ENCODE measurements at regions not wholly inside any gene's neighbourhood (a gene's known extent, or its start where the extent isn't known, plus 50 kb on each side); places are given as distances from the start of the nearest gene placed in this dataset.
A peak's percentile ranks its signal among the peaks of the same experiment; 100 is the strongest.
"Not testable (repeated sequence)": the region's sequence is repeated elsewhere in the genome, so short reads cannot be mapped to it uniquely, and the experiment has no call there.

DNA sequence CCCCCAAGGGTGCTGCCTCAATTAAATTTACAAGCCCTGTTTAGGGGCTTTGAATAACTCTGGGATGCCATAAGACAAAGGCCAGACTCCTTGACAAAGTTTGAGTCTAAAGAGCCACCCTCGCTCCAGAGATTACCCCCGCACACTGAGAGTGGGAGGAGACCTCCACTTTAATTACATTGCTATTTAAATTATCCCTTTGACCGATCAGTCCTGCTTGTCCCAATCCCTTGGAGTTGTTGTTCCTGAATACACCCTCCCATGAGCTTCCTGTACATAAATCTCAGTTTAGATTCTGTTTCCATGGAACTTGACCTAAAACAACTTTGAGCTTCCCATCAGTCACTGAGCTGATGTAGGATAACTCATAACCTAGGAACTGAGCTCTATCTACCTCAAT is 596.3 kb downstream of the PYDC2 start:
- Histone ChIP-seq H3K27ac (ENCODE audit: low read depth in 1 of 3, low read length in 2 of 3) (no peak overlapping the region), H3K4me3 (ENCODE audit: low read depth in 1 of 3, low read length in 3 of 3) (no peak overlapping the region), H3K36me3 (ENCODE audit: control insufficient read depth in 3 of 3, insufficient read depth in 2 of 3, low read depth in 1 of 3, low read length in 3 of 3) (no peaks in the 10 kb centered on the region), H3K9me3 (ENCODE audit: control insufficient read depth in 2 of 2, insufficient read depth in 1 of 2, low read depth in 1 of 2, low read length in 1 of 2) (no peaks in the 10 kb centered on the region), H3K4me1 (ENCODE audit: control insufficient read depth in 3 of 3, insufficient read depth in 2 of 3, low read depth in 1 of 3, low read length in 2 of 3) (peaks cover 0 to 3% (median 0%) of the 10 kb centered on the region in 3 donors), H3K27me3 (ENCODE audit: control insufficient read depth in 3 of 3, insufficient read depth in 3 of 3, low read length in 3 of 3) (no peaks in the 10 kb centered on the region)
- DNase-seq, result no peak
- FAIRE-seq, result no peak
- WGBS, 3 donors, result 84 to 88% (median 86%) methylated on average over 3 of the region's 3 CpGs

DNA sequence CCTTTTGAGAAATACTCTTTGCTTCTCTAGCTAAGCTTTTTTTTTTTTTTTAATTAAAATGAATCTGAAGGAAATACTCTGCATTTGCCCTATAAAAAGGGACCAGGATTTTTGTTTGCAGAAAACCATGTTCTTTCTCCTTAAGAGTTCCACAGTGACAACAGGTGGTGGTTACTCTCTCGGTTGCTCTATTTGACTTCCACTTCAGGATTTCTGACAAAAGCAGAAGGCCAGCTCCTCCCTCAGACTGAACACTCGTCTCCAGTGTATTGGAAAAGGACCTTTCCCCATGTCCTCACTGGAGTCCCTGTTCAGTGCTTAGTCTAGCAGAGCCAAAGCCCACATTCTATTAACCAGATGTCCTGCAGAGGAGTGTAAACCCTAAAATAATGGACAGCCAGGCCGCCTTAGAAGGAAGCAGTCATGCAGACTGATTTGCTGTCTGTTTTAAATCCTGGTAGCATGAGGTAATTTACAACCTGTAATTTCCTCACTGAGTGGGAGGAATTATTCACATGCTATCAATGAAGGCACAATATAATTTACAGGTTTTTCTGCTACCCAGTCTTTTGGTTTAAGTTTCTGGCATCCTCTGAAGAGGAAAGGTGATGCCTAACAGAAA is 599.3 kb downstream of the PYDC2 start:
- WGBS, 3 donors, result 18 to 30% (median 23%) methylated on average over 3 of the region's 3 CpGs
- DNase-seq, result peak; percentile 20 to 23
- no peaks in the 10 kb centered on the region for H3K27me3 ChIP-seq (ENCODE audit: control insufficient read depth in 3 of 3, insufficient read depth in 3 of 3, low read length in 3 of 3)
- peak overlapping the region in 1 of 3 donors; percentile 12 for H3K27ac ChIP-seq (ENCODE audit: low read depth in 1 of 3, low read length in 2 of 3)
- peaks cover 0 to 3% (median 0%) of the 10 kb centered on the region in 3 donors for H3K4me1 ChIP-seq (ENCODE audit: control insufficient read depth in 3 of 3, insufficient read depth in 2 of 3, low read depth in 1 of 3, low read length in 2 of 3)
- H3K4me3 ChIP-seq (ENCODE audit: low read depth in 1 of 3, low read length in 3 of 3), result no peak overlapping the region
- no peak for FAIRE-seq
- no peaks in the 10 kb centered on the region for H3K36me3 ChIP-seq (ENCODE audit: control insufficient read depth in 3 of 3, insufficient read depth in 2 of 3, low read depth in 1 of 3, low read length in 3 of 3)
- no peaks in the 10 kb centered on the region for H3K9me3 ChIP-seq (ENCODE audit: control insufficient read depth in 2 of 2, insufficient read depth in 1 of 2, low read depth in 1 of 2, low read length in 1 of 2)

DNA sequence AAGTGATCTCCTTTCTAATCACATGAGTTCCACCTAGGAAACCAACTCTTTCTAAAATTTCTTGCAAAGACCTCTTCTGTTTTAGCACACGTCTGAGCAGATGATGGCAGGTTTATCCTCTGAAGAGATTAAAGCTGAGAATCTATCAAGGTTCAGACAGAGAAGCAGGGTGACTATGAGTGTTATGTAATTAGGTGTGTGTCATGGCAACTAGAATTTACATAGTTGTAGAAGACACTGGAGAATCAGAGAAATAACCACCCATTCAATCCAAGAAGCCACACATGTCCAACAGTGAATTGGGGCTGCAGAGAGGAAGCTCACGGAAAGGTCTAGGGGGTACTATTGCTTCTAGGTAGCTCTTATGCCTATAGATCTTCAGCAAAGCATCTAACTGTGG is 600.5 kb downstream of the PYDC2 start:
- H3K36me3 ChIP-seq (ENCODE audit: control insufficient read depth in 3 of 3, insufficient read depth in 2 of 3, low read depth in 1 of 3, low read length in 3 of 3), result no peaks in the 10 kb centered on the region
- H3K27ac ChIP-seq (ENCODE audit: low read depth in 1 of 3, low read length in 2 of 3), result no peak overlapping the region
- whole genome bisulfite sequencing, 3 donors, result 81 to 93% (median 88%) methylated on average over 2 of the region's 2 CpGs
- DNase-seq, result no peak
- H3K4me3 ChIP-seq (ENCODE audit: low read depth in 1 of 3, low read length in 3 of 3), result no peak overlapping the region
- no peak for FAIRE-seq
- no peaks in the 10 kb centered on the region for H3K9me3 ChIP-seq (ENCODE audit: control insufficient read depth in 2 of 2, insufficient read depth in 1 of 2, low read depth in 1 of 2, low read length in 1 of 2)
- H3K4me1 ChIP-seq (ENCODE audit: control insufficient read depth in 3 of 3, insufficient read depth in 2 of 3, low read depth in 1 of 3, low read length in 2 of 3), result peaks cover 0 to 3% (median 0%) of the 10 kb centered on the region in 3 donors
- no peaks in the 10 kb centered on the region for H3K27me3 ChIP-seq (ENCODE audit: control insufficient read depth in 3 of 3, insufficient read depth in 3 of 3, low read length in 3 of 3)

DNA sequence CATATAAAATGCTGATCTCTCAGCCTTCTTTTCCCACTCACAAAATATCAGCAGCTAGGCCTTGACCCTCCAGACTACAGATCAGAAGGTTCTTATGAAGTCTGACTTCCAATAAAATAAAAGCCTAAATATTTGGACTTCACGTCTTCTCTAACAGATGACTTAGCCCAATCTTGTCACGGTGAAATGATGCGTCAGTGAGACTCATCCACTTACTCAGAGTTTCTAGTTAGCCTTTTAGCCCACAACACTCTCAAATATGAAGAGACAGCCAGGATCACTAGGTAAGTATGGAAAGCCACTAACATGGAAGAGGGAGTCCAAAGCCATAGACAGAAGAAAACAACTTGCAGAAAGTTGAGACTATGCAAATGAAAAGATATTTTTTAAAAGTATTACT is 601.2 kb downstream of the PYDC2 start:
- 59 to 89% (median 62%) methylated on average over 3 of the region's 3 CpGs for WGBS, 3 donors
- Histone ChIP-seq H3K27me3 (ENCODE audit: control insufficient read depth in 3 of 3, insufficient read depth in 3 of 3, low read length in 3 of 3) (no peaks in the 10 kb centered on the region), H3K36me3 (ENCODE audit: control insufficient read depth in 3 of 3, insufficient read depth in 2 of 3, low read depth in 1 of 3, low read length in 3 of 3) (no peaks in the 10 kb centered on the region), H3K27ac (ENCODE audit: low read depth in 1 of 3, low read length in 2 of 3) (no peak overlapping the region), H3K4me3 (ENCODE audit: low read depth in 1 of 3, low read length in 3 of 3) (no peak overlapping the region), H3K9me3 (ENCODE audit: control insufficient read depth in 2 of 2, insufficient read depth in 1 of 2, low read depth in 1 of 2, low read length in 1 of 2) (no peaks in the 10 kb centered on the region), H3K4me1 (ENCODE audit: control insufficient read depth in 3 of 3, insufficient read depth in 2 of 3, low read depth in 1 of 3, low read length in 2 of 3) (peaks cover 0 to 3% (median 0%) of the 10 kb centered on the region in 3 donors)
- FAIRE-seq, result no peak
- DNase-seq, result no peak

GRCh38 chr3:192063570-192063969 is 602.6 kb downstream of the PYDC2 start:
- Histone ChIP-seq H3K9me3 (ENCODE audit: control insufficient read depth in 2 of 2, insufficient read depth in 1 of 2, low read depth in 1 of 2, low read length in 1 of 2) (no peaks in the 10 kb centered on the region), H3K27ac (ENCODE audit: low read depth in 1 of 3, low read length in 2 of 3) (peak overlapping the region in 1 of 3 donors; percentile 41), H3K27me3 (ENCODE audit: control insufficient read depth in 3 of 3, insufficient read depth in 3 of 3, low read length in 3 of 3) (no peaks in the 10 kb centered on the region), H3K4me1 (ENCODE audit: control insufficient read depth in 3 of 3, insufficient read depth in 2 of 3, low read depth in 1 of 3, low read length in 2 of 3) (peaks cover 0 to 3% (median 0%) of the 10 kb centered on the region in 3 donors), H3K36me3 (ENCODE audit: control insufficient read depth in 3 of 3, insufficient read depth in 2 of 3, low read depth in 1 of 3, low read length in 3 of 3) (no peaks in the 10 kb centered on the region), H3K4me3 (ENCODE audit: low read depth in 1 of 3, low read length in 3 of 3) (no peak overlapping the region)
- no peak for FAIRE-seq
- peak in 1 of 2 donors; percentile 11 for DNase-seq
- 42 to 57% (median 52%) methylated on average over 14 to 16 of the region's 16 CpGs for WGBS, 3 donors

- Histone ChIP-seq H3K4me3 (ENCODE audit: low read depth in 1 of 3, low read length in 3 of 3) (no peak overlapping the region), H3K27me3 (ENCODE audit: control insufficient read depth in 3 of 3, insufficient read depth in 3 of 3, low read length in 3 of 3) (no peaks in the 10 kb centered on the region), H3K4me1 (ENCODE audit: control insufficient read depth in 3 of 3, insufficient read depth in 2 of 3, low read depth in 1 of 3, low read length in 2 of 3) (peaks cover 0 to 3% (median 0%) of the 10 kb centered on the region in 3 donors), H3K9me3 (ENCODE audit: control insufficient read depth in 2 of 2, insufficient read depth in 1 of 2, low read depth in 1 of 2, low read length in 1 of 2) (no peaks in the 10 kb centered on the region), H3K36me3 (ENCODE audit: control insufficient read depth in 3 of 3, insufficient read depth in 2 of 3, low read depth in 1 of 3, low read length in 3 of 3) (no peaks in the 10 kb centered on the region), H3K27ac (ENCODE audit: low read depth in 1 of 3, low read length in 2 of 3) (no peak overlapping the region)
- WGBS, 3 donors, result 63 to 81% (median 67%) methylated on average over 1 of the region's 1 CpG
- FAIRE-seq (no peak), DNase-seq (no peak)
Observed at GRCh38 chr3:192064959-192065358, 604.0 kb downstream of the PYDC2 start.

DNA sequence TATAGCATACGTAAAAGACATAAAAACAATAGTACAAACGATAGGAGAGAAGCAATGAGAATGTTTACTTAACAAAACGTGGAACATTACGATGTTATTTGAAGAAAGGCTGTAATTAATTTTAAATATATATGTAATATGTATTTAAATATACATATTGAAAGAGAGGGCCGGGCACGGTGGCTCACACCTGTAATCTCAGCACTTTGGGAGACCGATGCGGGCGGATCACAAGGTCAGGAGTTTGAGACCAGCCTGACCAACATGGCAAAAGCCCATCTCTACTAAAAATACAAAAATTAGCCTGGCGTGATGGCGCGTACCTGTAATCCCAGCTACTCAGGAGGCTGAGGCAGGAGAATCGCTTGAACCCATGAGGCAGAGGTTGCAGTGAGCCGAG is 605.3 kb downstream of the PYDC2 start:
- not testable (repeated sequence) for H3K4me3 ChIP-seq (ENCODE audit: low read depth in 1 of 3, low read length in 3 of 3); DNase-seq; H3K4me1 ChIP-seq (ENCODE audit: control insufficient read depth in 3 of 3, insufficient read depth in 2 of 3, low read depth in 1 of 3, low read length in 2 of 3); FAIRE-seq; H3K9me3 ChIP-seq (ENCODE audit: control insufficient read depth in 2 of 2, insufficient read depth in 1 of 2, low read depth in 1 of 2, low read length in 1 of 2); H3K36me3 ChIP-seq (ENCODE audit: control insufficient read depth in 3 of 3, insufficient read depth in 2 of 3, low read depth in 1 of 3, low read length in 3 of 3); H3K27me3 ChIP-seq (ENCODE audit: control insufficient read depth in 3 of 3, insufficient read depth in 3 of 3, low read length in 3 of 3); H3K27ac ChIP-seq (ENCODE audit: low read depth in 1 of 3, low read length in 2 of 3)
- 90 to 93% (median 92%) methylated on average over 14 of the region's 14 CpGs for whole genome bisulfite sequencing, 3 donors

DNA sequence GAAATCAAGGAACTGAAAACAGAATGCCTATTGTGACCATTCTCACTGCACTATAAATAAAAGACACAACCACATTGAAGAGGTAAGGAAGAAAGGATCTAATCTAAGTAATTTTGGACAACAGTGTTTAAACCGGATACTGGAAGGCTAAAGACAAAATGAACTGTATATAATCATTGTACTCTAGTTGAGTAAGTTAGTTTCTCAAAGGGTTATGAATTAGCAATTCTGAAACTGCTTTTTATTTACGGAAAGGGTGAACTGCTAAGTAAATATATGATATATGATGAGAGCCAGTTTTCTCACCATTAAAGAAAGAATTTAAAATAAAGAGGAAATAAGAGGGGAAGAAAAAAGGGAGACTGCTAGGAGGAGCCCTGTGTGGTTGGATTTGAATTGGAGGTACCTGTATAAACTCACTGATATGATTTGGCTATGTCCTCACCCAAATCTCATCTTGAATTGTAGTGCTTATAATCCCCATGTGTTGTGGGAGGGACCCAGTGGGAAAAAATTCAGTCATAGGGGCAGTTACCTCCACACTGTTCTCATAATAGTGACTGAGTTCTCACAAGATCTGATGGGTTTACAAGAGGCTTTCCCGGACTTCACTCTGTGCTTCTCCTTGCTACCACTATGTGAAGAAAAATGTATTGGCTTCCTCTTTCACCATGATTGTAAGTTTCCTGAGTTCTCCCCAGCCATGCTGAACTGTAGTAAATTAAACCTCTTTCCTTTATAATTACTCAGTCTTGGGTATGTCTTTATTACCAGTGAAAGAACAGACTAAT is 607.7 kb downstream of the PYDC2 start:
- no peak overlapping the region for H3K4me3 ChIP-seq (ENCODE audit: low read depth in 1 of 3, low read length in 3 of 3)
- no peak for FAIRE-seq
- no peaks in the 10 kb centered on the region for H3K9me3 ChIP-seq (ENCODE audit: control insufficient read depth in 2 of 2, insufficient read depth in 1 of 2, low read depth in 1 of 2, low read length in 1 of 2)
- no peaks in the 10 kb centered on the region for H3K27me3 ChIP-seq (ENCODE audit: control insufficient read depth in 3 of 3, insufficient read depth in 3 of 3, low read length in 3 of 3)
- no peak for DNase-seq
- 68 to 76% (median 70%) methylated on average over 3 of the region's 3 CpGs for WGBS, 3 donors
- H3K36me3 ChIP-seq (ENCODE audit: control insufficient read depth in 3 of 3, insufficient read depth in 2 of 3, low read depth in 1 of 3, low read length in 3 of 3), result no peaks in the 10 kb centered on the region
- no peak overlapping the region for H3K27ac ChIP-seq (ENCODE audit: low read depth in 1 of 3, low read length in 2 of 3)
- H3K4me1 ChIP-seq (ENCODE audit: control insufficient read depth in 3 of 3, insufficient read depth in 2 of 3, low read depth in 1 of 3, low read length in 2 of 3), result no peaks in the 10 kb centered on the region

Data from small intestine (tissue), 7 donors.